Osteocyte (in vitro differentiated cells): ENCODE measurements at regions not wholly inside any gene's neighbourhood (a gene's known extent, or its start where the extent isn't known, plus 50 kb on each side); places are given as distances from the start of the nearest gene placed in this dataset.

Source experiments
- DNase-seq: peaks from one replicate; pipeline ENCODE4 v3.0.0; 2021; ENCODE audit warnings: mixed read lengths; ENCODE audit not compliant: unreplicated experiment; ENCODE audit errors: extremely low spot score
- H3K27ac Mint-ChIP-seq: one replicate; pipeline ENCODE4 v1.8.0; 2021; ENCODE audit warnings: mild to moderate bottlenecking, mixed read lengths; ENCODE audit not compliant: unreplicated experiment
- H3K27me3 Mint-ChIP-seq: one replicate; pipeline ENCODE4 v1.8.0; 2021; ENCODE audit warnings: mixed read lengths; ENCODE audit not compliant: unreplicated experiment
- H3K36me3 Mint-ChIP-seq: one replicate; pipeline ENCODE4 v1.8.0; 2021; ENCODE audit warnings: mixed read lengths; ENCODE audit not compliant: unreplicated experiment
- H3K4me1 Mint-ChIP-seq: one replicate; pipeline ENCODE4 v1.8.0; 2021; ENCODE audit warnings: mixed read lengths; ENCODE audit not compliant: unreplicated experiment
- H3K4me3 Mint-ChIP-seq: one replicate; pipeline ENCODE4 v1.8.0; 2021; ENCODE audit warnings: mild to moderate bottlenecking, moderate library complexity, mixed read lengths; ENCODE audit not compliant: unreplicated experiment
- H3K9me3 Mint-ChIP-seq: one replicate; pipeline ENCODE4 v1.8.0; 2021; ENCODE audit warnings: mixed read lengths; ENCODE audit not compliant: unreplicated experiment
- TF ChIP-seq, protein P1 (sequence below): fragments of 200-600 bp; sonication (generic); IDR thresholded peaks from 2 replicates; pipeline ENCODE4 v1.5.0; 2021; ENCODE audit warnings: antibody characterized with exemption, mild to moderate bottlenecking, moderate library complexity

- Mint-ChIP-seq H3K4me3 (no peak overlapping the region), H3K9me3 (no peaks in the 10 kb centered on the region)
Observed at GRCh38 chr1:222886194-222886854, 71.5 kb downstream of the DISP1 start.

GRCh38 chr1:222886878-222887351 lies 72.1 kb downstream of the DISP1 start:
- no peak for DNase-seq
- Mint-ChIP-seq H3K36me3 (no peaks in the 10 kb centered on the region), H3K27ac (no peak overlapping the region), H3K4me3 (no peak overlapping the region), H3K27me3 (no peaks in the 10 kb centered on the region), H3K9me3 (no peaks in the 10 kb centered on the region), H3K4me1 (peaks cover 27% of the 10 kb centered on the region)
- TF ChIP-seq, protein P1, sequence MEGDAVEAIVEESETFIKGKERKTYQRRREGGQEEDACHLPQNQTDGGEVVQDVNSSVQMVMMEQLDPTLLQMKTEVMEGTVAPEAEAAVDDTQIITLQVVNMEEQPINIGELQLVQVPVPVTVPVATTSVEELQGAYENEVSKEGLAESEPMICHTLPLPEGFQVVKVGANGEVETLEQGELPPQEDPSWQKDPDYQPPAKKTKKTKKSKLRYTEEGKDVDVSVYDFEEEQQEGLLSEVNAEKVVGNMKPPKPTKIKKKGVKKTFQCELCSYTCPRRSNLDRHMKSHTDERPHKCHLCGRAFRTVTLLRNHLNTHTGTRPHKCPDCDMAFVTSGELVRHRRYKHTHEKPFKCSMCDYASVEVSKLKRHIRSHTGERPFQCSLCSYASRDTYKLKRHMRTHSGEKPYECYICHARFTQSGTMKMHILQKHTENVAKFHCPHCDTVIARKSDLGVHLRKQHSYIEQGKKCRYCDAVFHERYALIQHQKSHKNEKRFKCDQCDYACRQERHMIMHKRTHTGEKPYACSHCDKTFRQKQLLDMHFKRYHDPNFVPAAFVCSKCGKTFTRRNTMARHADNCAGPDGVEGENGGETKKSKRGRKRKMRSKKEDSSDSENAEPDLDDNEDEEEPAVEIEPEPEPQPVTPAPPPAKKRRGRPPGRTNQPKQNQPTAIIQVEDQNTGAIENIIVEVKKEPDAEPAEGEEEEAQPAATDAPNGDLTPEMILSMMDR: no peak

More at GRCh38 chr1:222886194-222886854, 71.5 kb downstream of the DISP1 start:
- TF ChIP-seq, protein P1: no peak
- Mint-ChIP-seq H3K36me3 (no peaks in the 10 kb centered on the region), H3K27me3 (no peaks in the 10 kb centered on the region), H3K27ac (no peak overlapping the region), H3K4me1 (peaks cover 27% of the 10 kb centered on the region)
- DNase-seq: no peak

- Mint-ChIP-seq H3K27me3 (no peaks in the 10 kb centered on the region), H3K36me3 (no peaks in the 10 kb centered on the region), H3K27ac (peak overlapping the region; percentile 46), H3K9me3 (no peaks in the 10 kb centered on the region), H3K4me1 (peaks cover 27% of the 10 kb centered on the region), H3K4me3 (no peak overlapping the region)
- TF ChIP-seq, protein P1: no peak
- no peak for DNase-seq
Observed at GRCh38 chr1:222889440-222889839, 74.6 kb downstream of the DISP1 start.

GRCh38 chr1:222890716-222891115 lies 75.9 kb downstream of the DISP1 start:
- no peak overlapping the region for H3K27ac Mint-ChIP-seq
- no peak overlapping the region for H3K4me3 Mint-ChIP-seq
- H3K4me1 Mint-ChIP-seq: peaks cover 27% of the 10 kb centered on the region
- no peaks in the 10 kb centered on the region for H3K9me3 Mint-ChIP-seq
- no peaks in the 10 kb centered on the region for H3K27me3 Mint-ChIP-seq
- H3K36me3 Mint-ChIP-seq: no peaks in the 10 kb centered on the region
- TF ChIP-seq, protein P1: no peak
- no peak for DNase-seq

- Mint-ChIP-seq H3K4me1 (peaks cover 26% of the 10 kb centered on the region), H3K27me3 (no peaks in the 10 kb centered on the region), H3K9me3 (no peaks in the 10 kb centered on the region), H3K27ac (no peak overlapping the region), H3K36me3 (no peaks in the 10 kb centered on the region), H3K4me3 (no peak overlapping the region)
- TF ChIP-seq, protein P1: no peak
- DNase-seq: no peak
Observed at GRCh38 chr1:222891578-222891977, 76.7 kb downstream of the DISP1 start.
